ENCODE measurements at regions not wholly inside any gene's neighbourhood (a gene's known extent, or its start where the extent isn't known, plus 50 kb on each side); places are given as distances from the start of the nearest gene placed in this dataset.
"Not testable (repeated sequence)": the region's sequence is repeated elsewhere in the genome, so short reads cannot be mapped to it uniquely, and the experiment has no call there.

DNA sequence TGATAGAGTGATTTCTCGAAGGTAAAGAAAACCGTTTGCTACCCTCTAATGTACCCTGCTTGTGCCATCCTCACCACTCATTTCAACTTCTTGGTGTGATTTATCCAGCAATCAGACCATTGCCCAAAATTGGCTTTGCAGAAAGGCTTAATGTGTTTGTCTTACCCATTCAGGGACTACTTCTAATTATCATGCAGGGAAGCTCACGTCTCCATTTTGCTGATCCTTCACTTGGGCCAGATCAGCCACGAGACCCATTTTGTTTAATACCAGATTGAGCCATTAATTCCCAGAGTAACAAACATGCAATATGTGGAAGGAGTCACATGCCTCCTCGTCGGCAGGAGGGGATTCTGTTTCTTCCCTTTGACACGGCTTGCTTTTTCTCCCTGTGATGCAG is 51.1 kb upstream of the CRY1 start:
- no peak for DNase-seq (ENCODE audit: extremely low read depth, low read depth, low spot score)

GRCh38 chr12:107144990-107145389 is 51.6 kb upstream of the CRY1 start:
- no peak for DNase-seq (ENCODE audit: extremely low read depth, low read depth, low spot score)

DNA sequence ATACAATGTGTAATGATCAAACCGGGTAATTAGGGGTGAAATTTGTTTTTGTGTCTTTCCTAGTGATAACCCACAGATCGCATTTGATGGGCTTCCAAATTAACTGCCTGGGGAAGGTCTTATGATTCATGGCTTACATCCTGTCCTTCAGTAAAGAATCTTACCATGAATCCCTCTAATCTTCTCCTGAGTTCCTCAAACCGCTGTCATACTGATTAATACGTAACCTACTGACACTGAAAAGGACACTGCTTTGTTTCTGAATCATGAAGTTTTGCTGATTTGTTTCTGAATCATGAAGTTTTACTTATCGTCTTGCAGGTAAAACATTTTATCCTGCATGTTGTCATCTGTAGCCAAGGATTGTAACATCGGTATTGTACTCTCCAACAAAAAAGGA is 52.0 kb upstream of the CRY1 start:
- DNase-seq (ENCODE audit: extremely low read depth, low read depth, low spot score): no peak

DNA sequence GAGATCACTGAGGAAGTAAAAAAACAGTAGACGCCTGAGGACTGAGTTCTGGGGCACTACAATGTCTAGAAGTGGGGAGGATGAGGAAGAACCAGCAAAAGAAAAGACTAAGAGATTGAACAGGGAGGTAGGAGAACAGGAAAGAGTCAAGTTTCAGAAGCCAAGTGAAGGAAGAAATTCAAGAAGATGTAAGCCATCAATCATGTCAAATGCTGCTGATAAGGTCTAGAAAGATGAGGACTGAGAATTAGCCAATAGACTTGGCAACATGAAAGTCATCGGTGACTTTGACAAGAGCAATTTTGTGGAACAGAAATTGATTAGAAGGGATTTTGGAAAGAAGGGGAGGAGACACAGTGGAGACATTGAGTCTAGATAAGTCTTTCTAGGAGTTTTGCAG is 54.8 kb upstream of the CRY1 start:
- no peak for DNase-seq (ENCODE audit: extremely low read depth, low read depth, low spot score)

GRCh38 chr12:107152315-107152714 is 59.0 kb upstream of the CRY1 start:
- DNase-seq (ENCODE audit: extremely low read depth, low read depth, low spot score): no peak

DNA sequence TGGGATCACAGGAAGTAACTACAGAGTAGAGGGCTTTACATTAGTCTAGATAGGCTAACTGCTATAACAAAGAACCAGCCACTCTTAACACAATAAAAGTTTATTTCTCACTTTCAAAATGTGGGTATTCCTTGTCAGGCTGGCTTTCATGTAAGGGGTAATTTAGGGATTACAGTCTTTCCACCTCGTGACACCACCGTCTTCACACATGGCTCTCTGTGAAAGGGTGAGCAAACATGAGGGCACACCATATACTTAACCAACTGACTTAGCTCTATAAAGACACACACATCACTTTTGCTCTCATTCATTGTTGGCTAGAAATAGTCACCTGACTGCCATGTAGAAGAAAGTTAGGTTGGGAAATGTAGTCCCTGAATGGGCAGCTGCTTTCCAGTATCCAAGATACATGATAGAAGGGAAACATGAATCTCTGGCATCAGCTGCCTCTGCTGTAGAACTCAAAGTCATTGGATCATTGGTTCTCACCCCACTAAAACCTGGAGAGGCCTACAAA is 66.1 kb upstream of the CRY1 start:
- no peak for DNase-seq (ENCODE audit: extremely low read depth, low read depth, low spot score)

GRCh38 chr12:107163413-107163812 is 70.1 kb upstream of the CRY1 start:
- DNase-seq (ENCODE audit: extremely low read depth, low read depth, low spot score): no peak

- no peak for DNase-seq (ENCODE audit: extremely low read depth, low read depth, low spot score)
Observed at GRCh38 chr12:107164392-107164791, 71.0 kb upstream of the CRY1 start.

DNA sequence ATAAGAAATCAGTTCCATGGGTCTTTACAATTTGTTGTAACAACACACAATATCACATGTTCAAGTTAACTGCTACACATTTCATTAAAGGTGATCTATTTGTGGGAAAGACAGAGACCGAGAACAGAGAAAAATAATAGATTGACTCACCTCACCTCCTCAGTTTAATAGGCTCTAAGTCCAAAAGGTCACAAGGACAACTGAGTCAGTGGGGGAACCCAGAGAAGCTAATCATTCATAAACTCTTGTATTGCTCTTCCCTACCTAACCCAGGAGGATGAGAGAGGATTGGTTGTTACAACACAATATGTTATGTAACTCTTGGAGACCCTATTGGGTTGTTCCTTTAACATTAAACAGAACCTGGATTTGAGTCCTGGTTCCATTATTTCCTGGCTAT is 72.2 kb upstream of the CRY1 start:
- no peak for DNase-seq (ENCODE audit: extremely low read depth, low read depth, low spot score)

GRCh38 chr12:107167756-107168155 is 74.4 kb upstream of the CRY1 start:
- no peak for DNase-seq (ENCODE audit: extremely low read depth, low read depth, low spot score)

GRCh38 chr12:107169200-107169599 is 75.9 kb upstream of the CRY1 start:
- DNase-seq (ENCODE audit: extremely low read depth, low read depth, low spot score): no peak

- no peak for DNase-seq (ENCODE audit: extremely low read depth, low read depth, low spot score)
Observed at GRCh38 chr12:107178776-107179175, 85.4 kb upstream of the CRY1 start.

GRCh38 chr12:107179871-107180270 is 86.5 kb upstream of the CRY1 start:
- DNase-seq (ENCODE audit: extremely low read depth, low read depth, low spot score): no peak

DNA sequence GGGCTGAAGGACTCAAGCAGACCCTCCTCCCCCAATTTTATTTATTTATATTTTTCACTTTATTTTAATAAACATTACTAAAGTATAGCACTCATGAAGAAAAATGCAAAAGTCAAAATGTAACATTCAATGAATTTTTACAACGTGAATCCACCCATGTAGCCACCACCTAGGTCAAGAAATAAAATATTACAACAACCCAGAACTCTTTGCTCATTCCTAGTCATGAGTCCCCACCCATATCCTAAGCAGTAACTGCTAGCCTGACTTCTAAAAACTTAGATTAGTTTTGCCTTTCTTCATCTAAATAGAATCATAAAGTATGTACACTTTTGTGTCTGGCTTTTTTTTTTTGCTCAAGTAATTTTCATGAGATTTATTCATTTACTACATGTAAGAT is 86.9 kb upstream of the CRY1 start:
- DNase-seq (ENCODE audit: extremely low read depth, low read depth, low spot score): no peak

DNA sequence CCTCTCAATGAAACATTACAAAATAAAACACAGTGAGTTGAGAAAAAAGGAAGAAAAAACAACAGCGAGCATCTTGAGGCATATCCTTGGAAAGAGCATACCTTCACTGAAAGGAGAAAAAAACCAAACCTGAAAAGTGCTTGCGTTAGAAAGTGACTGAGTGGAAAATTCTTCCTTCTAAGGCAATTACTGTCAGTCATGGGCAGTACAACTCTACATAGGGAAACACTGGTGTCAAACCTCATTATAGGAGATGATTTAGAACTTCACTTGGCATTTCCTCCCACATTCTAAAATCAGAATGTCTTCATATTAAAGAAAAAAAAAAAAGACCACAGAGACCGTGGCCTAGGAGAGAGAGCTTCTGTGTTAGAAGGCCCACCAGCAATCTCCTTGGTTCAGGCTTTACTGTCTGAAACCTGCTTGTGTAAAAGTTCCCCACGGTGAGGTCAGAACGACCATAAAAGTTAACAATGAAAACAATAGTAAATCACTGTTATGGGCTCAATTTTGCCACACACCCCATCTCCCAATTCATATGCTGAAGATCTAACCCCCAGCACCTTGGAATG is 91.1 kb upstream of the CRY1 start:
- no peak for DNase-seq (ENCODE audit: extremely low read depth, low read depth, low spot score)

DNA sequence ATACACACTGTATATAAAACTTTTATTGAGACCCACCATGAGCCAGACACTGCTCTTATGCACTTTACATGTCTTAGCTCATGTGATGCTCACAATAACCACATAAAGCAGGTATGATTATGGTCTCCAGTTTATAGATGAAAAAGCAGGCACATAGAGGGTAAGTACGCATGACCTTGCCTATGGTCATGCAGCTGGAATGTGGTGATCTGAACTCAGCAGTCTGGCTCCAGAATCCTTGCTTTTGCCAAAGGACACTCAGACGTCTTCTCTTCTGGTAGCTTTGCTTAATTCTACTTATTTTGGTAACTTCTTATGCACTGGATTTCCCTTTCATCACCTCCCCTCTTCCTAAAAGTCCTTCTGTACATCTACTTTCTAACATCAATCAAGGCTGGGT is 103.3 kb upstream of the CRY1 start:
- DNase-seq (ENCODE audit: extremely low read depth, low read depth, low spot score): no peak

DNA sequence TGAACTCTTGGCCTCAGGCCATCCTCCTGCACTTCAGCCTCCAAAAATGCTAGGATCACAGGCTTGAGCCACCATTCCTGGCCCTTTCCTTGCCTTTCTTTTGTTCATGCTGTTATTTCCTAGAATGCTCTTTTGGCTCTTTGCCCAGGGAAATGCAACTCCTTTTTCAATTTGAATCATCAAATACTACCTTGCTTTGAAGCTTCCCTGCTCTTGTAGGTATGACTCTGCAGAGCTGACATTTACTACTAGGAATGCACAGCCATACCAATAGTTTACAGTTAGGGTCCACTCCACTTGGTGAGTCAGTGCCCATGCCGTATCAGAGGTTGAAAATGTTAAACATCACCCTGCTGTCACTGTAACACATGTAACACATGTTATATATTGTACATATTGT is 107.0 kb upstream of the CRY1 start:
- no peak for DNase-seq (ENCODE audit: extremely low read depth, low read depth, low spot score)

- DNase-seq (ENCODE audit: extremely low read depth, low read depth, low spot score): no peak
Observed at GRCh38 chr12:107207931-107208525, 114.7 kb upstream of the CRY1 start.

DNA sequence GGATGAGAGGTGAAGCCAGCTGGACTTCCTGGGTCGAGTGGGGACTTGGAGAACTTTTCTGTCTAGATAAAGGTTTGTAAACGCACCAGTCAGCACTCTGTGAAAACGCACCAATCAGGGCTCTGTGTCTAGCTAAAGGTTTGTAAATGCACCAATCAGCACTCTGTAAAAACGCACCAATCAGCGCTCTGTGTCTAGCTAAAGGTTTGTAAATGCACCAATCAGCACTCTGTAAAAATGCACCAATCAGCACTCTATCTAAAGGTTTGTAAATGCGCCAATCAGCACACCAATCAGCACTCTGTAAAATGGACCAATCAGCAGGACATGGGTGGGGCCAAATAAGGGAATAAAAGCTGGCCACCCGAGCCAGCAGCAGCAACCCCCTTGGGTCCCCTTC is 116.4 kb upstream of the CRY1 start:
- not testable (repeated sequence) for DNase-seq (ENCODE audit: extremely low read depth, low read depth, low spot score)

DNA sequence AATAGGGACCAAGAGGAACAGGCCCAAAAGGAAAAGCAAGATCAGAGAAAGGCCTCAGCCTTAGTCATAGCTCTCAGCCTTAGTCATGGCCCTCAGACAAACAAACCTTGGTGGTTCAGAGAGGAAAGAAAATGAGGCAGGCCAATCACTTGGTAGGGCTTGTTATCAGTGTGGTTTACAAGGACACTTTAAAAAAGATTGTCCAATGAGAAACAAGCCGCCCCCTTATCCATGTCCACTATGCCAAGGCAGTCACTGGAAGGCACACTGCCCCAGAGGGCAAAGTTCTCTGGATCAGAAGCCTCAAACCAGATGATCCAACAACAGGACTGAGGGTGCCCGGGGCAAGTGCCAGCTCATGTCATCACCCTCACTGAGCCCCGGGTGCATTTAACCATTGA is 121.0 kb upstream of the CRY1 start:
- DNase-seq (ENCODE audit: extremely low read depth, low read depth, low spot score): not testable (repeated sequence)

GRCh38 chr12:107216411-107216810 is 123.1 kb upstream of the CRY1 start:
- DNase-seq (ENCODE audit: extremely low read depth, low read depth, low spot score): not testable (repeated sequence)

DNA sequence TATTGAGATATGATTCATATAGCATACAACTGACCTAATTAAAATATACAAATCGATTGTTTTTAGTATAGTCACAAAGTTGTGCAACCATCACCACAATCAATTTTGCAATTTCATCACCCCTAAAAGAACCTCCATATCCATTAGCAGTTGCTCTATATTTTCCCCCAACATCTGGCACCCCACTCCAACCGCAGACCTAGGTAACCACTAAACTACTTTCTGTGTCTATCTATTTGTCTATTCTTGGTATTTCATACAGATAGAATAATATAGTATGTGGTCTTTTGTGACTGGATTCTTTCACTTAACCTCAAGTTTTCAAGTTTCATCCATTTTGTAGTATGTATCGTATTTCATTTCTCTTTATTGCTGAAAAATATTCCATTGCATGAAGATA is 126.0 kb upstream of the CRY1 start:
- no peak for DNase-seq (ENCODE audit: extremely low read depth, low read depth, low spot score)

DNA sequence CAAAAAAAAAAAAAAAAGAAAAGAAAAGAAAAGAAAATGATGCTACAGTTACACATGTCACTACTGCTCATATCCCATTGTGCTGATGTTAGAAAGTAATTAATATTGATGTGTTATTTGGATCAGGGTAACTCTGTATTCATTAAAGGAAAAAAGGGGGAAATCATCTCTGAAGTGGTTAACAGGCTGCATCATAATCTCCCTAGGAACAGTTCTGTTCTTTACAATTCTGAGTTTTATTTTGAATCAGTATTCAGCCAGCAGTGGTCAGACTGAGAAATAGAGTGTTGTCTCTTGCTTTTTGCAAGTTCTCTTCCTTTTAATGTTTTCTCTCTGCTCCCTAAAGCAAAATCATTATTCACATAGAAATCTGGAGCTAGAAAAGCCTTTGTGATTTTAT is 128.6 kb upstream of the CRY1 start:
- DNase-seq (ENCODE audit: extremely low read depth, low read depth, low spot score): no peak
